H1 (cell line): ENCODE measurements at regions not wholly inside any gene's neighbourhood (a gene's known extent, or its start where the extent isn't known, plus 50 kb on each side); places are given as distances from the start of the nearest gene placed in this dataset.

ENCODE experiments used
- CTCF ChIA-PET: fragments of 300-600 bp; sonication (Branson Sonifier 250); formaldehyde crosslinking; loops from one replicate; lab custom pipeline; 2021; ENCODE audit not compliant: partially characterized antibody; lab: Charles Lee
- POLR2A ChIA-PET: fragments of 300-600 bp; sonication (Branson Sonifier 250); formaldehyde crosslinking; loops from one replicate; lab custom pipeline; 2021; ENCODE audit warnings: inconsistent platforms; ENCODE audit not compliant: partially characterized antibody; lab: Charles Lee
- DNase-seq, 2 experiments: peaks; one replicate each; pipeline versions ENCODE4 v3.0.0 to v3.0.0-alpha.2; 2010 to 2022; ENCODE audit warnings: low spot score in 2 of 2, low read depth in 1 of 2, mixed read lengths in 1 of 2
- FAIRE-seq: peaks from 2 replicates; lab custom pipeline; 2011; peaks lifted over from hg19 to GRCh38; lab: Jason Lieb, UNC
- H2AFZ ChIP-seq: 2 replicates; pipeline ENCODE4 v1.8.1; 2012; ENCODE audit warnings: low read length, inconsistent platforms
- H2AK5ac ChIP-seq: 2 replicates; pipeline ENCODE4 v1.6.1; 2013; ENCODE audit warnings: low read depth, low read length
- H2BK120ac ChIP-seq: replicated peaks from 2 replicates; pipeline ENCODE3; 2013; ENCODE audit warnings: low read depth, low read length, inconsistent platforms
- H2BK12ac ChIP-seq: 2 replicates; pipeline ENCODE4 v1.6.1; 2013; ENCODE audit warnings: low read depth, low read length
- H2BK15ac ChIP-seq: 2 replicates; pipeline ENCODE4 v1.6.1; 2013; ENCODE audit warnings: low read length
- H2BK20ac ChIP-seq: 2 replicates; pipeline ENCODE4 v1.6.1; 2013; ENCODE audit warnings: low read length
- H2BK5ac ChIP-seq: 2 replicates; pipeline ENCODE4 v1.6.1; 2013; ENCODE audit warnings: low read depth, low read length
- H3K14ac ChIP-seq: 2 replicates; pipeline ENCODE4 v1.6.1; 2013; ENCODE audit warnings: inconsistent platforms; ENCODE audit not compliant: insufficient read length
- H3K18ac ChIP-seq: 2 replicates; pipeline ENCODE4 v1.6.1; 2013; ENCODE audit warnings: low read length; ENCODE audit errors: extremely low read depth
- H3K23ac ChIP-seq: 2 replicates; pipeline ENCODE4 v1.6.1; 2013; ENCODE audit warnings: inconsistent platforms; ENCODE audit not compliant: insufficient read length
- H3K23me2 ChIP-seq: 2 replicates; pipeline ENCODE4 v1.6.1; 2013; ENCODE audit warnings: low read depth, low read length
- H3K27ac ChIP-seq: 2 replicates; pipeline ENCODE4 v1.6.1; 2011; ENCODE audit warnings: low read depth, low read length, inconsistent platforms
- H3K27me3 ChIP-seq, 4 experiments: replicated peaks in 1 of 4; 1 replicate in 1 of 4; 2 replicates in 3 of 4; pipeline versions ENCODE4 v1.6.1 to v1.8.1; 2011 to 2013; ENCODE audit warnings: low read length in 3 of 4, mild to moderate bottlenecking in 3 of 4, inconsistent platforms in 2 of 4, mixed read lengths in 2 of 4, moderate library complexity in 1 of 4; ENCODE audit not compliant: control insufficient read depth in 3 of 4, insufficient read depth in 3 of 4; ENCODE audit errors: extremely low read depth in 1 of 4
- H3K36me3 ChIP-seq, 4 experiments: 2 replicates each; pipeline versions ENCODE4 v1.6.1 to v1.8.1; 2011 to 2013; ENCODE audit warnings: mild to moderate bottlenecking in 4 of 4, low read length in 3 of 4, moderate library complexity in 2 of 4, control low read depth in 1 of 4, inconsistent platforms in 1 of 4; ENCODE audit not compliant: insufficient read depth in 4 of 4, control insufficient read depth in 2 of 4
- H3K4ac ChIP-seq: replicated peaks from 2 replicates; pipeline ENCODE3; 2013; ENCODE audit warnings: low read length, low read depth, mixed read lengths, inconsistent platforms; ENCODE audit not compliant: insufficient read length
- H3K4me1 ChIP-seq, 4 experiments: replicated peaks in 1 of 4; 1 replicate in 1 of 4; 2 replicates in 3 of 4; pipeline versions ENCODE4 v1.6.1 to v1.8.1; 2011 to 2013; ENCODE audit warnings: low read length in 3 of 4, inconsistent platforms in 2 of 4, mixed read lengths in 1 of 4; ENCODE audit not compliant: insufficient read depth in 4 of 4, control insufficient read depth in 3 of 4
- H3K4me2 ChIP-seq, 2 experiments: 2 replicates each; pipeline versions ENCODE4 v1.6.1 to v1.8.1; 2011 to 2013; ENCODE audit warnings: low read depth in 2 of 2, low read length in 2 of 2, control low read depth in 1 of 2, inconsistent platforms in 1 of 2, mild to moderate bottlenecking in 1 of 2; ENCODE audit not compliant: insufficient read depth in 1 of 2
- H3K4me3 ChIP-seq, 4 experiments: fragments of 200-600, 300-600 bp in 1 of 4; sonication (generic), shearing (Covaris generic), sonication (Bioruptor Twin) in 1 of 4; 2 replicates each; pipeline versions ENCODE4 v1.5.1 to v1.8.1; 2011 to 2016; ENCODE audit warnings: low read length in 4 of 4, low read depth in 3 of 4, control low read depth in 2 of 4, inconsistent platforms in 2 of 4, mild to moderate bottlenecking in 2 of 4, mixed read lengths in 1 of 4, moderate library complexity in 1 of 4; ENCODE audit not compliant: insufficient read depth in 2 of 4; ENCODE audit errors: extremely low read depth in 1 of 4
- H3K56ac ChIP-seq: replicated peaks from 2 replicates; pipeline ENCODE3; 2013; ENCODE audit warnings: low read depth, mild to moderate bottlenecking, mixed read lengths, low read length, inconsistent platforms; ENCODE audit not compliant: insufficient read length
- H3K79me1 ChIP-seq: 2 replicates; pipeline ENCODE4 v1.6.1; 2013; ENCODE audit warnings: low read depth, low read length, control low read depth
- H3K79me2 ChIP-seq, 2 experiments: 2 replicates each; pipeline versions ENCODE4 v1.6.1 to v1.8.1; 2012 to 2013; ENCODE audit warnings: low read length in 2 of 2, mild to moderate bottlenecking in 2 of 2, inconsistent platforms in 1 of 2; ENCODE audit not compliant: insufficient read depth in 2 of 2, control insufficient read depth in 1 of 2
- H3K9ac ChIP-seq, 4 experiments: replicated peaks in 1 of 4; 1 replicate in 1 of 4; 2 replicates in 3 of 4; pipeline versions ENCODE4 v1.6.1 to v1.8.1; 2011 to 2013; ENCODE audit warnings: low read depth in 3 of 4, low read length in 3 of 4, control low read depth in 2 of 4, mild to moderate bottlenecking in 2 of 4, moderate library complexity in 2 of 4, inconsistent platforms in 1 of 4; ENCODE audit errors: extremely low read depth in 1 of 4
- H3K9me3 ChIP-seq, 2 experiments: 2 replicates each; pipeline versions ENCODE4 v1.6.1 to v1.8.1; 2012 to 2013; ENCODE audit warnings: mild to moderate bottlenecking in 2 of 2, moderate library complexity in 2 of 2, control low read depth in 1 of 2, inconsistent platforms in 1 of 2, low read depth in 1 of 2, low read length in 1 of 2, mixed read lengths in 1 of 2; ENCODE audit not compliant: insufficient read depth in 2 of 2
- H4K20me1 ChIP-seq, 2 experiments: replicated peaks in 1 of 2; 2 replicates each; pipeline versions ENCODE3 to v1.8.1; 2011 to 2013; ENCODE audit warnings: inconsistent platforms in 2 of 2, low read length in 2 of 2, mild to moderate bottlenecking in 1 of 2; ENCODE audit not compliant: insufficient read depth in 2 of 2, control insufficient read depth in 1 of 2
- H4K5ac ChIP-seq: 2 replicates; pipeline ENCODE4 v1.6.1; 2013; ENCODE audit warnings: low read length, low read depth, mixed read lengths, inconsistent platforms; ENCODE audit not compliant: insufficient read length
- H4K8ac ChIP-seq: 2 replicates; pipeline ENCODE4 v1.8.0; 2013; ENCODE audit warnings: mild to moderate bottlenecking, moderate library complexity, low read length, inconsistent platforms; ENCODE audit not compliant: insufficient read depth; ENCODE audit errors: extremely low read depth
- H4K91ac ChIP-seq: replicated peaks from 2 replicates; pipeline ENCODE3; 2013; ENCODE audit warnings: low read length, mixed read lengths, inconsistent platforms; ENCODE audit not compliant: insufficient read length
- BACH1 ChIP-seq: IDR thresholded peaks from 2 replicates; pipeline ENCODE4 v1.6.1; 2012; ENCODE audit warnings: low read length, improper control_type of control experiment
- CEBPB ChIP-seq: IDR thresholded peaks from 2 replicates; pipeline ENCODE4 v1.6.1; 2012; ENCODE audit warnings: low read depth, low read length
- SIX5 ChIP-seq: IDR thresholded peaks from 2 replicates; pipeline ENCODE4 v1.6.1; 2011; ENCODE audit warnings: mild to moderate bottlenecking, low read depth, low read length
- YY1 ChIP-seq: IDR thresholded peaks from 2 replicates; pipeline ENCODE4 v1.6.1; 2011; ENCODE audit warnings: low read depth, mild to moderate bottlenecking, low read length
- WGBS, 2 experiments: shearing (Covaris generic) in 1 of 2; methylation state at CpG; one replicate each; pipeline versions ENCODE4 v1.1.6 to v1.1.7; 2013 to 2015; ENCODE audit warnings: low lambda C conversion rate in 2 of 2, mixed read lengths in 2 of 2, inconsistent platforms in 1 of 2, low coverage in 1 of 2, missing lambda C conversion rate in 1 of 2; ENCODE audit not compliant: insufficient replicate concordance in 2 of 2, insufficient coverage in 1 of 2, insufficient read length in 1 of 2; ENCODE audit errors: extremely low coverage in 1 of 2, missing lambda C conversion rate in 1 of 2; 5-methylcytosine and 5-hydroxymethylcytosine counted together
- TF ChIP-seq, protein P1 (sequence below): IDR thresholded peaks from 2 replicates; pipeline ENCODE4 v1.6.1; 2012; ENCODE audit warnings: inconsistent platforms
- TF ChIP-seq, protein P2 (sequence below): IDR thresholded peaks from 2 replicates; pipeline ENCODE4 v1.6.1; 2012; ENCODE audit warnings: low read length, inconsistent platforms

GRCh38 chr16:85511938-85512807, 100.9 kb upstream of the GSE1 start:
- no peak for DNase-seq
- no peak for FAIRE-seq
- Histone ChIP-seq H4K8ac (no peak overlapping the region; the same call in 1 of the 2 replicates), H2BK15ac (0 out of 2 replicates have a peak overlapping the region, but pooled peaks have one; percentile 29), H2AK5ac (no peak overlapping the region; the same call in 1 of the 2 replicates), H3K4me2 (no peak overlapping the region), H3K79me1 (no peaks in the 10 kb centered on the region; the same call in none of the 2 replicates), H3K79me2 (no peaks in the 10 kb centered on the region), H3K14ac (no peak overlapping the region), H3K9ac (no peak overlapping the region), H3K27me3 (no peaks in the 10 kb centered on the region; a peak in 1 of 7 replicates), H3K4me1 (peaks cover 5 to 30% (median 18%) of the 10 kb centered on the region in 4 experiments), H2AFZ (no peak overlapping the region), H3K36me3 (no peaks in the 10 kb centered on the region), H2BK12ac (no peak overlapping the region), H2BK5ac (no peak overlapping the region), H3K56ac (no peak overlapping the region), H4K91ac (no peak overlapping the region), H3K27ac (no peak overlapping the region), H3K23me2 (peaks cover 2% of the 10 kb centered on the region; the same call in 1 of the 2 replicates), H3K23ac (no peak overlapping the region), H3K4ac (no peak overlapping the region), H3K9me3 (no peaks in the 10 kb centered on the region), H4K5ac (no peak overlapping the region), H2BK20ac (no peak overlapping the region), H3K4me3 (no peak overlapping the region), H2BK120ac (no peak overlapping the region), H3K18ac (peak overlapping the region; percentile 40; the same call in 1 of the 2 replicates), H4K20me1 (no peaks in the 10 kb centered on the region)
- POLR2A ChIA-PET, result interaction anchor here (0.6 to 1.4 kb wide), 4 partner anchors 19 to 116 kb away, joined by 3 read pairs; no protein-coding TSS in a partner anchor
- WGBS, 2 experiments, result 88% methylated on average over 24 of the region's 24 CpGs; no CpG with 5 or more reads in 1 of the 2 experiments
- CTCF ChIA-PET, result interaction anchor here (0.9 to 6.6 kb wide), 21 partner anchors 10 to 426 kb away, joined by 3 to 56 read pairs (median 5); no protein-coding TSS in a partner anchor
- TF ChIP-seq CEBPB, result no peak
- TF ChIP-seq BACH1, result no peak
- TF ChIP-seq, protein P1, sequence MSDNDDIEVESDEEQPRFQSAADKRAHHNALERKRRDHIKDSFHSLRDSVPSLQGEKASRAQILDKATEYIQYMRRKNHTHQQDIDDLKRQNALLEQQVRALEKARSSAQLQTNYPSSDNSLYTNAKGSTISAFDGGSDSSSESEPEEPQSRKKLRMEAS, result no peak
- TF ChIP-seq, protein P2, sequence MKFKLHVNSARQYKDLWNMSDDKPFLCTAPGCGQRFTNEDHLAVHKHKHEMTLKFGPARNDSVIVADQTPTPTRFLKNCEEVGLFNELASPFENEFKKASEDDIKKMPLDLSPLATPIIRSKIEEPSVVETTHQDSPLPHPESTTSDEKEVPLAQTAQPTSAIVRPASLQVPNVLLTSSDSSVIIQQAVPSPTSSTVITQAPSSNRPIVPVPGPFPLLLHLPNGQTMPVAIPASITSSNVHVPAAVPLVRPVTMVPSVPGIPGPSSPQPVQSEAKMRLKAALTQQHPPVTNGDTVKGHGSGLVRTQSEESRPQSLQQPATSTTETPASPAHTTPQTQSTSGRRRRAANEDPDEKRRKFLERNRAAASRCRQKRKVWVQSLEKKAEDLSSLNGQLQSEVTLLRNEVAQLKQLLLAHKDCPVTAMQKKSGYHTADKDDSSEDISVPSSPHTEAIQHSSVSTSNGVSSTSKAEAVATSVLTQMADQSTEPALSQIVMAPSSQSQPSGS, result no peak
- no peak for TF ChIP-seq SIX5
- no peak for TF ChIP-seq YY1
